ENCODE measurements at regions not wholly inside any gene's neighbourhood (a gene's known extent, or its start where the extent isn't known, plus 50 kb on each side); places are given as distances from the start of the nearest gene placed in this dataset.
A peak's percentile ranks its signal among the peaks of the same experiment; 100 is the strongest.

GRCh38 chr2:147100406-147101035 is 744.3 kb upstream of the ACVR2A start:
- Histone ChIP-seq H3K9me3 (ENCODE audit: low read depth) (no peaks in the 10 kb centered on the region), H3K36me3 (no peaks in the 10 kb centered on the region), H3K4me1 (ENCODE audit: low read depth) (no peaks in the 10 kb centered on the region), H3K27me3 (no peaks in the 10 kb centered on the region), H3K27ac (no peak overlapping the region), H3K4me3 (no peak overlapping the region)
- no peak for TF ChIP-seq CTCF (IDR thresholded peaks at IDR 0.05; ENCODE audit: low read depth, low read length)
- no peak for DNase-seq (ENCODE audit: low read depth in 1 of 2, low spot score in 1 of 2)

- H3K27ac ChIP-seq: no peak overlapping the region
These were observed 745.0 kb upstream of the ACVR2A start for GRCh38 chr2:147099845-147100244.

GRCh38 chr2:147098940-147099339 is 745.9 kb upstream of the ACVR2A start:
- Histone ChIP-seq H3K9me3 (ENCODE audit: low read depth) (no peaks in the 10 kb centered on the region), H3K27ac (no peak overlapping the region), H3K4me1 (ENCODE audit: low read depth) (no peaks in the 10 kb centered on the region), H3K4me3 (no peak overlapping the region), H3K27me3 (no peaks in the 10 kb centered on the region), H3K36me3 (no peaks in the 10 kb centered on the region)
- TF ChIP-seq CTCF (IDR thresholded peaks at IDR 0.05; ENCODE audit: low read depth, low read length): no peak
- DNase-seq (ENCODE audit: low read depth in 1 of 2, low spot score in 1 of 2): peak in 1 of 2 donors; percentile 39

More at GRCh38 chr2:147099845-147100244, 745.0 kb upstream of the ACVR2A start:
- H3K4me1 ChIP-seq (ENCODE audit: low read depth): no peaks in the 10 kb centered on the region
- H3K27me3 ChIP-seq: no peaks in the 10 kb centered on the region
- no peak for DNase-seq (ENCODE audit: low read depth in 1 of 2, low spot score in 1 of 2)
- no peaks in the 10 kb centered on the region for H3K36me3 ChIP-seq
- H3K9me3 ChIP-seq (ENCODE audit: low read depth): no peaks in the 10 kb centered on the region
- TF ChIP-seq CTCF (IDR thresholded peaks at IDR 0.05; ENCODE audit: low read depth, low read length): no peak
- H3K4me3 ChIP-seq: no peak overlapping the region

- Histone ChIP-seq H3K9me3 (ENCODE audit: low read depth) (no peaks in the 10 kb centered on the region), H3K4me1 (ENCODE audit: low read depth) (no peaks in the 10 kb centered on the region), H3K27ac (no peak overlapping the region), H3K36me3 (no peaks in the 10 kb centered on the region), H3K4me3 (no peak overlapping the region), H3K27me3 (no peaks in the 10 kb centered on the region)
- no peak for DNase-seq (ENCODE audit: low read depth in 1 of 2, low spot score in 1 of 2)
- no peak for TF ChIP-seq CTCF (IDR thresholded peaks at IDR 0.05; ENCODE audit: low read depth, low read length)
These were observed 747.1 kb upstream of the ACVR2A start for GRCh38 chr2:147097747-147098146.

- H3K9me3 ChIP-seq (ENCODE audit: low read depth): no peaks in the 10 kb centered on the region
- no peaks in the 10 kb centered on the region for H3K36me3 ChIP-seq
- H3K27ac ChIP-seq: no peak overlapping the region
- TF ChIP-seq CTCF (IDR thresholded peaks at IDR 0.05; ENCODE audit: low read depth, low read length): no peak
- peak in 1 of 2 donors; percentile 26 for DNase-seq (ENCODE audit: low read depth in 1 of 2, low spot score in 1 of 2)
- no peaks in the 10 kb centered on the region for H3K27me3 ChIP-seq
- no peak overlapping the region for H3K4me3 ChIP-seq
- no peaks in the 10 kb centered on the region for H3K4me1 ChIP-seq (ENCODE audit: low read depth)
These were observed 748.2 kb upstream of the ACVR2A start for GRCh38 chr2:147096671-147097070.
